Mammary epithelial cell (primary cell): ENCODE measurements at regions not wholly inside any gene's neighbourhood (a gene's known extent, or its start where the extent isn't known, plus 50 kb on each side); places are given as distances from the start of the nearest gene placed in this dataset.

Source experiments
- CTCF ChIP-seq, 2 donors: IDR thresholded peaks in 1 of 2; conservative IDR thresholded peaks in 1 of 2; 2 replicates each; pipeline ENCODE4 v1.5.1; 2011 to 2012; ENCODE audit warnings: inconsistent platforms in 2 of 2, low read length in 2 of 2, mild to moderate bottlenecking in 2 of 2, control low read depth in 1 of 2, low read depth in 1 of 2; ENCODE audit not compliant: insufficient read depth in 1 of 2; ENCODE audit errors: extremely low read depth in 1 of 2
- EZH2 ChIP-seq: IDR thresholded peaks from 2 replicates; pipeline ENCODE4 v1.6.1; 2012; ENCODE audit warnings: low read length, inconsistent platforms, borderline replicate concordance

GRCh38 chr2:121919803-121920202, 164.4 kb downstream of the TSN start:
- TF ChIP-seq EZH2, result no peak
- TF ChIP-seq CTCF (conservative IDR thresholded peaks at IDR 0.05 in 1 of 2, IDR thresholded peaks at IDR 0.05 in 1 of 2; ENCODE audit: extremely low read depth in 1 of 2, insufficient read depth in 1 of 2, low read depth in 1 of 2, low read length in 2 of 2), result no peak
